ENCODE measurements at regions not wholly inside any gene's neighbourhood (a gene's known extent, or its start where the extent isn't known, plus 50 kb on each side); places are given as distances from the start of the nearest gene placed in this dataset.

GRCh38 chr11:106463796-106464201, 386.3 kb downstream of the AASDHPPT start:
- no peak for DNase-seq

GRCh38 chr11:106464728-106465127, 387.3 kb downstream of the AASDHPPT start:
- no peak for DNase-seq

GRCh38 chr11:106466521-106467080, 389.1 kb downstream of the AASDHPPT start:
- no peak for DNase-seq

- DNase-seq: no peak
Observed at GRCh38 chr11:106467501-106467900, 390.0 kb downstream of the AASDHPPT start.

- no peak for DNase-seq
Observed at GRCh38 chr11:106468086-106468485, 390.6 kb downstream of the AASDHPPT start.

GRCh38 chr11:106468531-106468930, 391.1 kb downstream of the AASDHPPT start:
- DNase-seq: no peak

- no peak for DNase-seq
Observed at GRCh38 chr11:106470230-106470629, 392.8 kb downstream of the AASDHPPT start.

- DNase-seq: no peak
Observed at GRCh38 chr11:106471276-106471675, 393.8 kb downstream of the AASDHPPT start.

GRCh38 chr11:106473089-106473722, 395.7 kb downstream of the AASDHPPT start:
- DNase-seq: no peak

- no peak for DNase-seq
Observed at GRCh38 chr11:106474274-106474673, 396.8 kb downstream of the AASDHPPT start.

- DNase-seq: no peak
Observed at GRCh38 chr11:106475181-106475580, 397.7 kb downstream of the AASDHPPT start.

- no peak for DNase-seq
Observed at GRCh38 chr11:106477776-106478175, 400.3 kb downstream of the AASDHPPT start.

GRCh38 chr11:106479646-106480045, 402.2 kb downstream of the AASDHPPT start:
- DNase-seq: no peak

- no peak for DNase-seq
Observed at GRCh38 chr11:106480581-106481190, 403.2 kb downstream of the AASDHPPT start.

- no peak for DNase-seq
Observed at GRCh38 chr11:106482917-106483785, 405.7 kb downstream of the AASDHPPT start.

- no peak for DNase-seq
Observed at GRCh38 chr11:106491751-106492150, 414.3 kb downstream of the AASDHPPT start.

- DNase-seq: no peak
Observed at GRCh38 chr11:106493751-106494150, 416.3 kb downstream of the AASDHPPT start.

GRCh38 chr11:106495046-106495445, 417.6 kb downstream of the AASDHPPT start:
- no peak for DNase-seq

- DNase-seq: no peak
Observed at GRCh38 chr11:106496677-106497076, 419.2 kb downstream of the AASDHPPT start.

- no peak for DNase-seq
Observed at GRCh38 chr11:106497321-106497720, 419.9 kb downstream of the AASDHPPT start.

- no peak for DNase-seq
Observed at GRCh38 chr11:106497822-106498221, 420.4 kb downstream of the AASDHPPT start.

GRCh38 chr11:106503901-106504300, 426.4 kb downstream of the AASDHPPT start:
- no peak for DNase-seq

GRCh38 chr11:106507645-106508306, 430.3 kb downstream of the AASDHPPT start:
- DNase-seq: no peak
